ENCODE measurements at regions not wholly inside any gene's neighbourhood (a gene's known extent, or its start where the extent isn't known, plus 50 kb on each side); places are given as distances from the start of the nearest gene placed in this dataset.
"Not testable (repeated sequence)": the region's sequence is repeated elsewhere in the genome, so short reads cannot be mapped to it uniquely, and the experiment has no call there.

- Histone ChIP-seq H3K4me3 (no peak overlapping the region), H3K27me3 (no peaks in the 10 kb centered on the region), H3K9me3 (peaks cover 9% of the 10 kb centered on the region; the same call in 1 of the 2 replicates), H3K36me3 (no peaks in the 10 kb centered on the region)
- DNase-seq: no peak
These were observed 237.3 kb upstream of the THUMPD2 start for GRCh38 chr2:40016151-40016885.

GRCh38 chr2:40013962-40014361 lies 234.9 kb upstream of the THUMPD2 start:
- H3K9me3 ChIP-seq, H3K27me3 ChIP-seq, H3K36me3 ChIP-seq, DNase-seq, H3K4me3 ChIP-seq: not testable (repeated sequence)

- Histone ChIP-seq H3K36me3 (no peaks in the 10 kb centered on the region), H3K4me3 (no peak overlapping the region), H3K9me3 (no peaks in the 10 kb centered on the region), H3K27me3 (no peaks in the 10 kb centered on the region)
- no peak for DNase-seq
These were observed 225.3 kb upstream of the THUMPD2 start for GRCh38 chr2:40004336-40004735.

DNA sequence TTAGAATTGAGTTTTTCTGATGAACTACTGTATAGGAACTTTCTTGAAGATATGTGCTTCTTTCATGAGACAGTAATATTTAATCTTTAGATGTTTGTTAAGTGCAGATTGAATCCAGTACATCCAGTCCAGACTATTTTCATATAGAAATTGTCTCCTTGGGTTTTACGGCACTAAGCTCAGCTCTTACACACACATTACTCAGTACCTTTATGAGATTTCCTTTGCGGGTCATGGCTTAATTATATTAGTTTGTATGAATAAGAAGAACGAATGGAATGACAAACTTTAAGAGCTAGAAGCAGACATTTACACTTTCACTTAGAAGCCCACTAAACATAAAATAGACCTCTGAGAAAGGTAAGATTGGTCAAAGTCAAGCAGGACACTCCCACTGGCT lies 223.3 kb upstream of the THUMPD2 start:
- no peak overlapping the region for H3K4me3 ChIP-seq
- no peaks in the 10 kb centered on the region for H3K9me3 ChIP-seq
- no peaks in the 10 kb centered on the region for H3K27me3 ChIP-seq
- no peaks in the 10 kb centered on the region for H3K36me3 ChIP-seq
- DNase-seq: no peak

DNA sequence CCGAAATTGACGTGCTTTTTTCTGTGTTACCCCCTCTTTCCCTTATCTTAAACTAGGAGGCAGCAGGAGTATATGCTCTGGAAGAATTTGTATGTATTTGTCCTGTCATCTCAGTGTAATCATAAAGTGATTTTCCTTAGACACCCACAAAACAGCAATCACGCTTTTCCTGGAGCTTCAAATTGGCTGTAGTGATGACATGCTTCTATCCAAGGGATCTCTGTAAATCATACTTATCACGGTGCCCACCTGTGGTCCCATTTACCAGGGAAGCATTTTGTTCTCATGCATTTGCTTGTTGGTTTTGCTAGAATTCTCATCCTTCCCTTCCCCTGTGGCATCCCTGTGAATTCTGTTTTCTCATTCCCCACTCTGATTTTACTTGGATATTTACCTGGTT lies 220.8 kb upstream of the THUMPD2 start:
- Histone ChIP-seq H3K27me3 (no peaks in the 10 kb centered on the region), H3K36me3 (no peaks in the 10 kb centered on the region), H3K9me3 (no peaks in the 10 kb centered on the region), H3K4me3 (no peak overlapping the region)
- no peak for DNase-seq

GRCh38 chr2:39998617-39999016 lies 219.6 kb upstream of the THUMPD2 start:
- Histone ChIP-seq H3K4me3 (no peak overlapping the region), H3K27me3 (no peaks in the 10 kb centered on the region), H3K9me3 (no peaks in the 10 kb centered on the region), H3K36me3 (no peaks in the 10 kb centered on the region)
- no peak for DNase-seq

DNA sequence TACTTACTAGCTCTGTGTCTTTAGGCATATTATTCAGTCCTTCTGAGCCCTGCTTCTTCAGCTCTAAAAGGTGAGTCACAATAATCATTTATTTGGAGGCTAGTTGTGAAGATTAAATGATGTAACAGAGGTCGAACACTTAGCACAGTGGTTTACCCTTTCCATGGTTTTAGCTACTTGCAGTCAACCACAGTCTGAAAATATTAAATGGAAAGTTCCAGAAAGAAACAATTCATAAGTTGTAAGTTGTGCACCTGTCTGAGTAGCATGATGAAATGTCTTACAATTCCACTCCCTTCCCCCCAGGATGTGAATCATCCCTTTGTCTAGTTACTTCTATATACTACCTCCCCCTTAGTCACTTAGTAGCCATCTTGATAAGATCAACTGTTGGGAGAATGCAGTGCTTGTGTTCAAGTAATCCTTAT lies 217.6 kb upstream of the THUMPD2 start:
- Histone ChIP-seq H3K36me3 (no peaks in the 10 kb centered on the region), H3K9me3 (no peaks in the 10 kb centered on the region), H3K27me3 (no peaks in the 10 kb centered on the region), H3K4me3 (no peak overlapping the region)
- DNase-seq: no peak

DNA sequence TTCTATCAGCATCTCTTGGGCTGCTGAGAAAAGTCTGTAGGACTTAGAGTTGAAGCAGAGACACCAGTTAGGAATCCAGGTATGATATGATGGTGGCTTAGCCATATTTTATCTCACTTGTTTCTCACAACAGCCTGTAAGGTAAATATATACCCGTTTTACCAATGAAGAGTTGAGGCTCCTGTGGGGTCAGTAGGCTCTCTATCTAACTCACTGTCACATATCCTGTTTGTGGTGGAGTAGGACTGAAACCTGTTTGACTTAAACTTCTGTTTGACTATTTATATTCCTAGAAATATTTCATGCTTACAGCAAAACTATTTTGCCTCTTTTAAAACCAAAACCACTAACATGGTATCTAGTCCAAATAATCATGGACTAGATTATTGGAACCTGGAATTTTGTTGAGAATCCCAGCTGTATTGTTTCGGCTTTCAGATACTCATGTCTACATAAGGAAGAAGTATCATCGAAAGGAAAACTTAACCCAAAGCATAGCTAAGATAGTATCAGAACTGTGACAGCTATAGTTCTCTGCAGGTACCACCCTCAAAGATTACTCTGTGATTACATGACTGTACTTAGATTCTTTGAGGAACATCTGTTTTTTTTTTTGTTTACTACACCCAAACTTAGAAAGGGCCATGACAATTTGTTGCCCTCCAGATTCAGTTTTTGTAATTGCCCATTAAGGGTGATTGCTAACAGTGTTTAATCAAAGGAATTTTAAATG lies 216.1 kb upstream of the THUMPD2 start:
- H3K9me3 ChIP-seq: no peaks in the 10 kb centered on the region
- no peak overlapping the region for H3K4me3 ChIP-seq
- H3K27me3 ChIP-seq: no peaks in the 10 kb centered on the region
- no peak for DNase-seq
- no peaks in the 10 kb centered on the region for H3K36me3 ChIP-seq

GRCh38 chr2:39994151-39994550 lies 215.1 kb upstream of the THUMPD2 start:
- H3K27me3 ChIP-seq: no peaks in the 10 kb centered on the region
- DNase-seq: peak; percentile 41
- H3K9me3 ChIP-seq: no peaks in the 10 kb centered on the region
- no peak overlapping the region for H3K4me3 ChIP-seq
- no peaks in the 10 kb centered on the region for H3K36me3 ChIP-seq

DNA sequence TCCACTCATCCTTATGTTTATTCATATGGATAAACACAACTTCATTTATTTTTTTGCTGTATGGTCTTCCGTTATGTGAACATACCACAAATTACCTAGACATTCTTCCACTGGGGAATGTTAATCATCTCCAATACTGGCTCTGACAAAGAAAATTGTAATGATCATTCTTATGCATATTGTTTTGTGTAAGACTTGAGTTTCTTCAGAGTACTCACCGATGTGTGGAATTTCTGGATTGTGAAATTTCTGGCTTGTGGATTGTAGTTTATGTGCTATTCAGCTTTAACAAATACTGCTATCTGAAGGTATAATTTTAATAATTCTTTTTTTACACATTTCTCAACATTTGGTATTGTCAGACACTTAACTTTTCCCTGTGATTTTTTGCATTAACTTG lies 212.2 kb upstream of the THUMPD2 start:
- no peaks in the 10 kb centered on the region for H3K36me3 ChIP-seq
- H3K27me3 ChIP-seq: no peaks in the 10 kb centered on the region
- no peak for DNase-seq
- no peak overlapping the region for H3K4me3 ChIP-seq
- H3K9me3 ChIP-seq: no peaks in the 10 kb centered on the region

GRCh38 chr2:39990335-39990900 lies 211.4 kb upstream of the THUMPD2 start:
- no peaks in the 10 kb centered on the region for H3K9me3 ChIP-seq
- no peak for DNase-seq
- H3K27me3 ChIP-seq: no peaks in the 10 kb centered on the region
- no peaks in the 10 kb centered on the region for H3K36me3 ChIP-seq
- no peak overlapping the region for H3K4me3 ChIP-seq

DNA sequence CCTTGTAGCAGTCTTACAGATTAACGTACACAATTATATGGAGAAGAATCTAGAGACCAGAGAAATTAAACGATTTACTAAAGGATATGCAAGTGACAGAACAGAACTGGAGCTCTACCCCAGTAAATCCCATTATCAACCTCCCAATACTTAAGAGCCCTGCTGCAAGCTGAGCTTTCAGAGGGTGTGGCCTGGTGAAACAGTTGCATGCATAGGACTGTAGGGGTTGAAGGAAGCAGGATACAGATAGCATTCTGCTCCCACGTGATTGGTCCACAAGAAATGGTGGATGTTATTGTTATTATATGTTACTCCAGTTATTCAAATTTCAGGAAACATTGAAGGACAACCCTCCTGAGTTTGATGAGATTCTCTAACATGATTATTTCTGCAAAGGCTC lies 210.8 kb upstream of the THUMPD2 start:
- Histone ChIP-seq H3K27me3 (no peaks in the 10 kb centered on the region), H3K9me3 (no peaks in the 10 kb centered on the region), H3K4me3 (no peak overlapping the region), H3K36me3 (no peaks in the 10 kb centered on the region)
- no peak for DNase-seq

- H3K9me3 ChIP-seq: no peaks in the 10 kb centered on the region
- no peak for DNase-seq
- H3K36me3 ChIP-seq: no peaks in the 10 kb centered on the region
- no peak overlapping the region for H3K4me3 ChIP-seq
- H3K27me3 ChIP-seq: no peaks in the 10 kb centered on the region; the same call in 1 of the 2 replicates
These were observed 202.8 kb upstream of the THUMPD2 start for GRCh38 chr2:39981883-39982311.

- Histone ChIP-seq H3K36me3 (no peaks in the 10 kb centered on the region), H3K4me3 (no peak overlapping the region), H3K9me3 (no peaks in the 10 kb centered on the region), H3K27me3 (no peaks in the 10 kb centered on the region; the same call in 1 of the 2 replicates)
- DNase-seq: no peak
These were observed 196.5 kb upstream of the THUMPD2 start for GRCh38 chr2:39975476-39976020.

GRCh38 chr2:39968037-39968436 lies 189.0 kb upstream of the THUMPD2 start:
- Histone ChIP-seq H3K9me3 (no peaks in the 10 kb centered on the region), H3K36me3 (no peaks in the 10 kb centered on the region), H3K4me3 (no peak overlapping the region), H3K27me3 (no peaks in the 10 kb centered on the region)
- no peak for DNase-seq

- not testable (repeated sequence) for H3K9me3 ChIP-seq, H3K36me3 ChIP-seq, H3K27me3 ChIP-seq, H3K4me3 ChIP-seq
- DNase-seq: peak; percentile 59
These were observed 181.6 kb upstream of the THUMPD2 start for GRCh38 chr2:39960681-39961080.

- H3K36me3 ChIP-seq: no peaks in the 10 kb centered on the region
- no peaks in the 10 kb centered on the region for H3K27me3 ChIP-seq
- no peak overlapping the region for H3K4me3 ChIP-seq
- no peaks in the 10 kb centered on the region for H3K9me3 ChIP-seq
- DNase-seq: no peak
These were observed 175.3 kb upstream of the THUMPD2 start for GRCh38 chr2:39954346-39954745.

Measured in MG63 (cell line).